ENCODE measurements at regions not wholly inside any gene's neighbourhood (a gene's known extent, or its start where the extent isn't known, plus 50 kb on each side); places are given as distances from the start of the nearest gene placed in this dataset.

DNA sequence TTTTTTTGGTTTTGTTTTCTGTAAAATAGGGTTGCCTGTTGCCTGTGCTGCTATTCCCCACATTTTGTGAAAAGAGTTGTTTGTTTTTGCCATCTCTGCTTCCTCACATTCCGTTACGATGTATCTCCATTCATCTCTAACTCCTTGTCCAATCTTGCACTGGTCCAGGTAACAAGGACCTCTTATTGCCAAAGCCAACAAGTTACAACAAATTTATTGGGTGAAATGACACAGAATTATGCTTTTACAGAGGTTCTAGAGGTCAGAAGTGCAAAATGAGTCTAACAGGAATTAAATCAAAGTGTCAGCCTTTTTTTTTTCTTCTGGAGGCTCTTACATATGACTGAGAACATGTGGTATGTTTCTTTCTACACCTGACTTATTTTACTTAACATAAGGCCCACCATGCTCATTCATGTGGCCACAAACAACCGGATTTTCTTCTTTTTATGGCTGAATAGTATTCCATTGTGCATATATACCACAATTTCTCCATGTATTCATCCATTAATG, 787.9 kb upstream of the B3GALT2 start (continued):
- no peak for TF ChIP-seq EP300 (IDR thresholded peaks at IDR 0.05; ENCODE audit: borderline replicate concordance in 1 of 2, control insufficient read depth in 1 of 2, low read depth in 2 of 2, low read length in 2 of 2)

DNA sequence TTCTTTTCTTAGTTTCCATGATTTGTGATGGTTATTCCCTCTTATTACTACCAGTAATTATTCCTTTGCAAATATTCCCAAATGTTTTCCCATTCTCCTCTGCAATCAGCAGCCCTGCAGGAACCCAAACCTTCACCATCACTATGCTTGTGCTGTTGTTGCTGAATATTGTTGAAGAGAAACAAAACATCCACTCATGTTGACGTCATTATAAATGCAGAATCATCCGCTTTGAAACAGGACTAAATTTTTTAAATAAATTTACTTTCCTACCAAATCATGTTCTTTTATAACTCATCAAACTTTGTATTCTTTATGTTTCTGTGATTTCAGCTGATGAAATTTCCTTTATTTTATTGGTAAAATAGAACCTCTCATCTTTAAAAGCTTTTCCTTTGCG, 787.0 kb upstream of the B3GALT2 start:
- ATAC-seq (no peak), FAIRE-seq (no peak), DNase-seq (ENCODE audit: low read depth, low spot score) (no peak)
- no peak overlapping the region for H2AFZ ChIP-seq (ENCODE audit: control insufficient read depth, low read depth, low read length)
- no peaks in the 10 kb centered on the region for H4K20me1 ChIP-seq (ENCODE audit: control insufficient read depth, insufficient read depth)
- ChIA-PET RAD21 (ENCODE audit: unreplicated experiment) (no interaction called here), CTCF (no interaction called here), POLR2A (no interaction called here), SMC1A (ENCODE audit: uncharacterized antibody, unreplicated experiment) (no interaction called here)
- no peaks in the 10 kb centered on the region for H3K9me3 ChIP-seq (replicated peaks; ENCODE audit: control insufficient read depth, insufficient read depth, low read length)
- intact Hi-C loops (cut with micrococcal nuclease; ENCODE audit: unreplicated experiment): no loop called here
- no TSS peak for BruUV-seq (replicated peaks)
- H3K27me3 ChIP-seq (replicated peaks in 1 of 2; ENCODE audit: control insufficient read depth in 2 of 2, insufficient read depth in 2 of 2, low read length in 1 of 2): no peaks in the 10 kb centered on the region
- no peak overlapping the region for H3K4me2 ChIP-seq (ENCODE audit: control insufficient read depth, insufficient read depth)
- no peak overlapping the region for H3K9ac ChIP-seq (ENCODE audit: control insufficient read depth, insufficient read depth, low read length)
- in situ Hi-C loops (cut with MboI): no loop called here
- no peak overlapping the region for H3K27ac ChIP-seq (ENCODE audit: control insufficient read depth, insufficient read depth)
- TF ChIP-seq HDGF (IDR thresholded peaks at IDR 0.05): no peak
- TF ChIP-seq, protein P1, sequence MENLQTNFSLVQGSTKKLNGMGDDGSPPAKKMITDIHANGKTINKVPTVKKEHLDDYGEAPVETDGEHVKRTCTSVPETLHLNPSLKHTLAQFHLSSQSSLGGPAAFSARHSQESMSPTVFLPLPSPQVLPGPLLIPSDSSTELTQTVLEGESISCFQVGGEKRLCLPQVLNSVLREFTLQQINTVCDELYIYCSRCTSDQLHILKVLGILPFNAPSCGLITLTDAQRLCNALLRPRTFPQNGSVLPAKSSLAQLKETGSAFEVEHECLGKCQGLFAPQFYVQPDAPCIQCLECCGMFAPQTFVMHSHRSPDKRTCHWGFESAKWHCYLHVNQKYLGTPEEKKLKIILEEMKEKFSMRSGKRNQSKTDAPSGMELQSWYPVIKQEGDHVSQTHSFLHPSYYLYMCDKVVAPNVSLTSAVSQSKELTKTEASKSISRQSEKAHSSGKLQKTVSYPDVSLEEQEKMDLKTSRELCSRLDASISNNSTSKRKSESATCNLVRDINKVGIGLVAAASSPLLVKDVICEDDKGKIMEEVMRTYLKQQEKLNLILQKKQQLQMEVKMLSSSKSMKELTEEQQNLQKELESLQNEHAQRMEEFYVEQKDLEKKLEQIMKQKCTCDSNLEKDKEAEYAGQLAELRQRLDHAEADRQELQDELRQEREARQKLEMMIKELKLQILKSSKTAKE (IDR thresholded peaks at IDR 0.05; ENCODE audit: low read depth, poor library complexity, severe bottlenecking): no peak
- TF ChIP-seq SP1 (IDR thresholded peaks at IDR 0.05; ENCODE audit: low read depth, low read length): no peak
- TF ChIP-seq, protein P2, sequence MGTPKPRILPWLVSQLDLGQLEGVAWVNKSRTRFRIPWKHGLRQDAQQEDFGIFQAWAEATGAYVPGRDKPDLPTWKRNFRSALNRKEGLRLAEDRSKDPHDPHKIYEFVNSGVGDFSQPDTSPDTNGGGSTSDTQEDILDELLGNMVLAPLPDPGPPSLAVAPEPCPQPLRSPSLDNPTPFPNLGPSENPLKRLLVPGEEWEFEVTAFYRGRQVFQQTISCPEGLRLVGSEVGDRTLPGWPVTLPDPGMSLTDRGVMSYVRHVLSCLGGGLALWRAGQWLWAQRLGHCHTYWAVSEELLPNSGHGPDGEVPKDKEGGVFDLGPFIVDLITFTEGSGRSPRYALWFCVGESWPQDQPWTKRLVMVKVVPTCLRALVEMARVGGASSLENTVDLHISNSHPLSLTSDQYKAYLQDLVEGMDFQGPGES (IDR thresholded peaks at IDR 0.05): no peak
- no peak for TF ChIP-seq MYB (IDR thresholded peaks at IDR 0.05; ENCODE audit: borderline replicate concordance, low read depth, low read length)
- TF ChIP-seq, protein P3, sequence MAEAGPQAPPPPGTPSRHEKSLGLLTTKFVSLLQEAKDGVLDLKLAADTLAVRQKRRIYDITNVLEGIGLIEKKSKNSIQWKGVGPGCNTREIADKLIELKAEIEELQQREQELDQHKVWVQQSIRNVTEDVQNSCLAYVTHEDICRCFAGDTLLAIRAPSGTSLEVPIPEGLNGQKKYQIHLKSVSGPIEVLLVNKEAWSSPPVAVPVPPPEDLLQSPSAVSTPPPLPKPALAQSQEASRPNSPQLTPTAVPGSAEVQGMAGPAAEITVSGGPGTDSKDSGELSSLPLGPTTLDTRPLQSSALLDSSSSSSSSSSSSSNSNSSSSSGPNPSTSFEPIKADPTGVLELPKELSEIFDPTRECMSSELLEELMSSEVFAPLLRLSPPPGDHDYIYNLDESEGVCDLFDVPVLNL (IDR thresholded peaks at IDR 0.05; ENCODE audit: low read depth, low read length): no peak
- no peak for TF ChIP-seq NR2C2 (IDR thresholded peaks at IDR 0.05; ENCODE audit: borderline replicate concordance, control insufficient read depth, insufficient read length, low read depth)
- no peak for TF ChIP-seq FOS (IDR thresholded peaks at IDR 0.05; ENCODE audit: borderline replicate concordance, extremely low read depth, insufficient read length)
- no peak for TF ChIP-seq ZNF622 (IDR thresholded peaks at IDR 0.05)
- TF ChIP-seq, protein P4, sequence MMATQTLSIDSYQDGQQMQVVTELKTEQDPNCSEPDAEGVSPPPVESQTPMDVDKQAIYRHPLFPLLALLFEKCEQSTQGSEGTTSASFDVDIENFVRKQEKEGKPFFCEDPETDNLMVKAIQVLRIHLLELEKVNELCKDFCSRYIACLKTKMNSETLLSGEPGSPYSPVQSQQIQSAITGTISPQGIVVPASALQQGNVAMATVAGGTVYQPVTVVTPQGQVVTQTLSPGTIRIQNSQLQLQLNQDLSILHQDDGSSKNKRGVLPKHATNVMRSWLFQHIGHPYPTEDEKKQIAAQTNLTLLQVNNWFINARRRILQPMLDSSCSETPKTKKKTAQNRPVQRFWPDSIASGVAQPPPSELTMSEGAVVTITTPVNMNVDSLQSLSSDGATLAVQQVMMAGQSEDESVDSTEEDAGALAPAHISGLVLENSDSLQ (IDR thresholded peaks at IDR 0.05): no peak
- TF ChIP-seq EZH2 (IDR thresholded peaks at IDR 0.05; ENCODE audit: borderline replicate concordance, control insufficient read depth, low read depth, low read length): no peak
- no peak for TF ChIP-seq IKZF2 (IDR thresholded peaks at IDR 0.05)
- no peak for TF ChIP-seq BRCA1 (IDR thresholded peaks at IDR 0.05; ENCODE audit: low read depth, low read length)
- no peak for TF ChIP-seq SREBF1 (IDR thresholded peaks at IDR 0.05; ENCODE audit: low read length)
- no peaks in the 10 kb centered on the region for H3K36me3 ChIP-seq (ENCODE audit: control insufficient read depth in 2 of 2, insufficient read depth in 2 of 2, low read length in 1 of 2)
- no peaks in the 10 kb centered on the region for H3K79me2 ChIP-seq (ENCODE audit: control insufficient read depth, insufficient read depth, low read length)
- 56% methylated on average over 3 of the region's 3 CpGs for WGBS (ENCODE audit: insufficient coverage, insufficient replicate concordance, low lambda C conversion rate, missing lambda C conversion rate)
- H3K4me1 ChIP-seq (ENCODE audit: control insufficient read depth, insufficient read depth, low read length): no peaks in the 10 kb centered on the region
- no peak overlapping the region for H3K4me3 ChIP-seq
